ENCODE measurements at regions not wholly inside any gene's neighbourhood (a gene's known extent, or its start where the extent isn't known, plus 50 kb on each side); places are given as distances from the start of the nearest gene placed in this dataset.

- TF ChIP-seq IRF3 (IDR thresholded peaks at IDR 0.05; ENCODE audit: low read depth, low read length) (no peak), EP300 (IDR thresholded peaks at IDR 0.05; ENCODE audit: borderline replicate concordance in 1 of 2, low read depth in 1 of 2, low read length in 1 of 2) (no peak), CTCF (IDR thresholded peaks at IDR 0.05) (no peak), RAD21 (IDR thresholded peaks at IDR 0.05; ENCODE audit: low read length) (no peak), RFX5 (IDR thresholded peaks at IDR 0.05; ENCODE audit: low read length) (no peak), POLR2AphosphoS5 (IDR thresholded peaks at IDR 0.05; ENCODE audit: low read depth, low read length) (no peak), ELF1 (IDR thresholded peaks at IDR 0.05) (no peak), TAF1 (IDR thresholded peaks at IDR 0.05; ENCODE audit: borderline replicate concordance, low read depth, low read length) (no peak), NRF1 (IDR thresholded peaks at IDR 0.05; ENCODE audit: low read depth, low read length) (no peak), YY1 (IDR thresholded peaks at IDR 0.05; ENCODE audit: low read depth) (no peak), CHD2 (IDR thresholded peaks at IDR 0.05; ENCODE audit: low read length, partially characterized antibody) (no peak), SIN3A (IDR thresholded peaks at IDR 0.05; ENCODE audit: borderline replicate concordance, low read depth, low read length) (no peak)
Observed at GRCh38 chr2:128374001-128374710, 55.5 kb upstream of the HS6ST1 start.

Measured in SK-N-SH (cell line).